ENCODE measurements at regions not wholly inside any gene's neighbourhood (a gene's known extent, or its start where the extent isn't known, plus 50 kb on each side); places are given as distances from the start of the nearest gene placed in this dataset.

- DNase-seq (ENCODE audit: extremely low read depth, low read depth) = no peak
- TF ChIP-seq CTCF (IDR thresholded peaks at IDR 0.05; ENCODE audit: low read depth, low read length) = no peak
These were observed 289.4 kb upstream of the FMN2 start for GRCh38 chr1:239802275-239802674.

DNA sequence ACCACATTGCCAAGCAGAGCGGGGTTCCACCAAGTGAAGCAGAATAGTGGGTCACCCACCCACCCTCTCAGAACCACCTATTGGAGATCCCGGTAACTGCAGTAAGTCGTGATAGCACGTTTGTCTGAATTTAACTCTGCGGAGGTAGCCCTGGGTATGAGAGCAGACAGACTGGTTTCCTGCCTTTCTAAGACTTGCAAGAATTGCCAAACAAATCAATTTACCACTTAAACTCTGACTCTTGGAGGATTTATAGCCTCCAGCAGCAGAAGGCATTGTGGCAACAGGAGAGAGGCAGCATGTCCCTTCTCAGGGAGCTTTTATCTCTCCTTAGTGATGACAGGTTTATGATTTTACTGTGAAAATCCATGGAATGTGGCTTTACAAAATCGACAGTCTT lies 287.9 kb upstream of the FMN2 start:
- no peak for TF ChIP-seq CTCF (IDR thresholded peaks at IDR 0.05; ENCODE audit: low read depth, low read length)
- no peak for DNase-seq (ENCODE audit: extremely low read depth, low read depth)

DNA sequence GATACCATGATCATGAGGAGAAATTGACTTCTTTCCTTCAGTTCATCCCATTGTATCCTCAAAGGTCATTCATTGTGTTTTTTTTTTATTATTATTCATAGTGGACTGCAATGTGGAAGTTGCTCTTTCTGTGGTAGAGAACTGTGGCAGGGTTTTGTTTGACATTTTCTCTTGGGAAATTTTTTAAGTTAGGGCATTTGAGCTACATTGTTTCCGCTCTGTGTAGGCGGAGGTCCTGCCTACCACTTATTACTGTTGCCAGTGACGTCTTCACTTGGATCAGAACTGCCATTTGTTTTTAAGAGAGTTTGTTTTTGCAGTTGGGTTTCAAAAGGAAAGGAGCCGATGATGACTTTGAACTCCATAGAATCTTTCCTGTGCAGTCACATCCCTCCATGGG lies 287.4 kb upstream of the FMN2 start:
- DNase-seq (ENCODE audit: extremely low read depth, low read depth) = no peak
- TF ChIP-seq CTCF (IDR thresholded peaks at IDR 0.05; ENCODE audit: low read depth, low read length) = no peak

- DNase-seq (ENCODE audit: extremely low read depth, low read depth) = no peak
- TF ChIP-seq CTCF (IDR thresholded peaks at IDR 0.05; ENCODE audit: low read depth, low read length) = no peak
These were observed 286.6 kb upstream of the FMN2 start for GRCh38 chr1:239805042-239805441.

- no peak for DNase-seq (ENCODE audit: extremely low read depth, low read depth)
- no peak for TF ChIP-seq CTCF (IDR thresholded peaks at IDR 0.05; ENCODE audit: low read depth, low read length)
These were observed 285.6 kb upstream of the FMN2 start for GRCh38 chr1:239805851-239806772.

GRCh38 chr1:239806897-239807296 lies 284.8 kb upstream of the FMN2 start:
- no peak for DNase-seq (ENCODE audit: extremely low read depth, low read depth)
- no peak for TF ChIP-seq CTCF (IDR thresholded peaks at IDR 0.05; ENCODE audit: low read depth, low read length)

GRCh38 chr1:239807361-239807760 lies 284.3 kb upstream of the FMN2 start:
- no peak for TF ChIP-seq CTCF (IDR thresholded peaks at IDR 0.05; ENCODE audit: low read depth, low read length)
- DNase-seq (ENCODE audit: extremely low read depth, low read depth) = no peak

Data from AG09319 (cell line).